OCI-LY3 (cell line): ENCODE measurements at regions not wholly inside any gene's neighbourhood (a gene's known extent, or its start where the extent isn't known, plus 50 kb on each side); places are given as distances from the start of the nearest gene placed in this dataset.
"Not testable (repeated sequence)": the region's sequence is repeated elsewhere in the genome, so short reads cannot be mapped to it uniquely, and the experiment has no call there.

ENCODE experiments used
- H2AFZ ChIP-seq: fragments of 200-600, 300-600 bp; shearing (Covaris generic); 2 replicates; pipeline ENCODE4 v1.6.0; 2014; ENCODE audit warnings: antibody characterized with exemption, low read depth, low read length
- H3K27ac ChIP-seq: fragments of 200-600, 300-600 bp; sonication (generic); 2 replicates; pipeline ENCODE4 v1.5.1; 2014; ENCODE audit warnings: mild to moderate bottlenecking, low read length, moderate library complexity, mixed read lengths
- H3K27me3 ChIP-seq: fragments of 200-600, 300-600 bp; sonication (generic); 2 replicates; pipeline ENCODE4 v1.6.1; 2014; ENCODE audit warnings: low read depth, low read length, mixed read lengths
- H3K36me3 ChIP-seq: fragments of 200-600, 300-600 bp; sonication (generic); replicated peaks from 2 replicates; pipeline ENCODE3; 2014; ENCODE audit warnings: low read depth, low read length, mixed read lengths
- H3K4me1 ChIP-seq: fragments of 300-600, 200-600 bp; sonication (generic); 2 replicates; pipeline ENCODE4 v1.6.1; 2014; ENCODE audit warnings: low read length, mixed read lengths
- H3K4me2 ChIP-seq: fragments of 200-600, 300-600 bp; sonication (generic); 2 replicates; pipeline ENCODE4 v1.6.1; 2014; ENCODE audit warnings: low read length, mixed read lengths
- H3K4me3 ChIP-seq: fragments of 300-600, 200-600 bp; sonication (generic); 2 replicates; pipeline ENCODE4 v1.5.1; 2014; ENCODE audit warnings: antibody characterized with exemption, mild to moderate bottlenecking, low read length, moderate library complexity
- H3K79me2 ChIP-seq: fragments of 300-600, 200-600 bp; shearing (Covaris generic); 2 replicates; pipeline ENCODE4 v1.6.1; 2014; ENCODE audit warnings: mild to moderate bottlenecking, low read length, mixed read lengths
- H3K9ac ChIP-seq: fragments of 300-600, 200-600 bp; shearing (Covaris generic); 2 replicates; pipeline ENCODE4 v1.6.0; 2014; ENCODE audit warnings: mild to moderate bottlenecking, low read length, moderate library complexity
- H3K9me3 ChIP-seq: fragments of 200-600, 300-600 bp; shearing (Covaris generic); 2 replicates; pipeline ENCODE4 v1.6.1; 2014; ENCODE audit warnings: low read length, mixed read lengths; ENCODE audit not compliant: insufficient read depth
- H4K20me1 ChIP-seq: fragments of 200-600, 300-600 bp; sonication (generic); 2 replicates; pipeline ENCODE4 v1.6.1; 2016; ENCODE audit warnings: low read length, mixed read lengths; ENCODE audit not compliant: insufficient read depth
- EZH2phosphoT487 ChIP-seq: fragments of 200-600 bp; shearing (Covaris generic); IDR thresholded peaks from 2 replicates; pipeline ENCODE4 v1.6.1; 2018; ENCODE audit warnings: antibody characterized with exemption, mixed run types, low read depth
- TF ChIP-seq, protein P1 (sequence below): fragments of 200-600, 300-600 bp; sonication (generic); IDR thresholded peaks from 2 replicates; pipeline ENCODE4 v1.5.1; 2014; ENCODE audit warnings: antibody characterized with exemption, low read length, low read depth

DNA sequence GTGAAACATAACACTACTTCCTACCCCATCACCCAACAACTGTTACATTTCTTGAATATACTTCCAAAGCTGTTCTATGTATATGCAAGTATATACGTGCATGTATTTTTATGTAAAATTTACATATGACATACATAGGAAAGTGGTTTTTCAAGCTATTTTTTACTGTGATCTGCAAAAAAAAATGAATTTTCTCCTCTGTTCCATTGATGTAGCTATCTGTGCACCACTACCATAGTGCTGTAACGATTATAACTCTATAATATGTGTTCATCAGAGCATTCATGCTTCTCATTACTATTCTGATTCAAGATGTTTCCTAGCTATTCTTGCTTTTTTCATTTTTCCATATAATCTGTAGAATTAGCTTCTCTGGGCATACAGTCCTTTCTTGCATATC is 164.0 kb downstream of the DEPDC1B start:
- no peak overlapping the region for H3K4me3 ChIP-seq
- no peaks in the 10 kb centered on the region for H3K27me3 ChIP-seq
- H4K20me1 ChIP-seq, result no peaks in the 10 kb centered on the region
- no peak for TF ChIP-seq EZH2phosphoT487
- TF ChIP-seq, protein P1, sequence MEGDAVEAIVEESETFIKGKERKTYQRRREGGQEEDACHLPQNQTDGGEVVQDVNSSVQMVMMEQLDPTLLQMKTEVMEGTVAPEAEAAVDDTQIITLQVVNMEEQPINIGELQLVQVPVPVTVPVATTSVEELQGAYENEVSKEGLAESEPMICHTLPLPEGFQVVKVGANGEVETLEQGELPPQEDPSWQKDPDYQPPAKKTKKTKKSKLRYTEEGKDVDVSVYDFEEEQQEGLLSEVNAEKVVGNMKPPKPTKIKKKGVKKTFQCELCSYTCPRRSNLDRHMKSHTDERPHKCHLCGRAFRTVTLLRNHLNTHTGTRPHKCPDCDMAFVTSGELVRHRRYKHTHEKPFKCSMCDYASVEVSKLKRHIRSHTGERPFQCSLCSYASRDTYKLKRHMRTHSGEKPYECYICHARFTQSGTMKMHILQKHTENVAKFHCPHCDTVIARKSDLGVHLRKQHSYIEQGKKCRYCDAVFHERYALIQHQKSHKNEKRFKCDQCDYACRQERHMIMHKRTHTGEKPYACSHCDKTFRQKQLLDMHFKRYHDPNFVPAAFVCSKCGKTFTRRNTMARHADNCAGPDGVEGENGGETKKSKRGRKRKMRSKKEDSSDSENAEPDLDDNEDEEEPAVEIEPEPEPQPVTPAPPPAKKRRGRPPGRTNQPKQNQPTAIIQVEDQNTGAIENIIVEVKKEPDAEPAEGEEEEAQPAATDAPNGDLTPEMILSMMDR, result no peak
- H3K4me2 ChIP-seq, result no peak overlapping the region
- peaks cover 53% of the 10 kb centered on the region for H3K4me1 ChIP-seq
- no peak overlapping the region for H2AFZ ChIP-seq
- no peak overlapping the region for H3K9ac ChIP-seq
- H3K27ac ChIP-seq, result no peak overlapping the region
- H3K36me3 ChIP-seq, result no peaks in the 10 kb centered on the region
- H3K9me3 ChIP-seq, result no peaks in the 10 kb centered on the region
- no peaks in the 10 kb centered on the region for H3K79me2 ChIP-seq

- Histone ChIP-seq H3K27me3 (no peaks in the 10 kb centered on the region), H3K9me3 (no peaks in the 10 kb centered on the region), H3K9ac (no peak overlapping the region), H3K36me3 (no peaks in the 10 kb centered on the region), H3K27ac (no peak overlapping the region), H3K4me2 (no peak overlapping the region), H3K79me2 (no peaks in the 10 kb centered on the region), H2AFZ (no peak overlapping the region), H4K20me1 (no peaks in the 10 kb centered on the region), H3K4me3 (no peak overlapping the region), H3K4me1 (peaks cover 45% of the 10 kb centered on the region)
- TF ChIP-seq, protein P1, result no peak
- no peak for TF ChIP-seq EZH2phosphoT487
Observed at GRCh38 chr5:60535198-60535597, 164.8 kb downstream of the DEPDC1B start.

DNA sequence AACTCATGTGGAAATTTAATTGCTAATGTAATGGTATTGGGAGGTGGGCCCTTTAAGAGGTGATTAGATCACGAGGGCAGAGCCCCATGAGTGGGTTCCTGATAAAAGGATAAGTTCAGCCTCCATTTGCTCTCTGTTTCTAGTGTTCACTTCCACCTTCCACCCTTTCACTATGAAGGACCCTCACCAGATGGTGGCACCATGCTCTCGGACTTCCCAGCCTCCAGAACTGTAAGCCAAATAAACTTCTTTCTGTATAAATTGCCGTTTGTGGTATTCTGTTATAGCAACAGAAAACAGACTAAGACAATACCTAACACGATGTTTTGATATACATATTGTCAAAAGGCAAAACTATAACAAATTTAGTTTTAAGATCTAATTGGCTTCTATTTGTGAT is 166.2 kb downstream of the DEPDC1B start:
- peaks cover 31% of the 10 kb centered on the region for H3K4me1 ChIP-seq
- H3K4me2 ChIP-seq, result peak overlapping the region; percentile 48; the same call in 1 of the 2 replicates
- no peaks in the 10 kb centered on the region for H4K20me1 ChIP-seq
- H2AFZ ChIP-seq, result no peak overlapping the region
- no peaks in the 10 kb centered on the region for H3K79me2 ChIP-seq
- no peaks in the 10 kb centered on the region for H3K36me3 ChIP-seq
- no peak overlapping the region for H3K9ac ChIP-seq
- no peaks in the 10 kb centered on the region for H3K9me3 ChIP-seq
- no peak overlapping the region for H3K4me3 ChIP-seq
- H3K27me3 ChIP-seq, result no peaks in the 10 kb centered on the region
- TF ChIP-seq, protein P1, result peak; percentile 33
- no peak for TF ChIP-seq EZH2phosphoT487
- no peak overlapping the region for H3K27ac ChIP-seq

GRCh38 chr5:60532796-60533195 is 167.2 kb downstream of the DEPDC1B start:
- Histone ChIP-seq H3K4me2 (peak overlapping the region; percentile 48), H3K4me1 (peaks cover 26% of the 10 kb centered on the region), H3K27ac (peak overlapping the region; percentile 46; the same call in 1 of the 2 replicates)
- H3K27me3 ChIP-seq, H3K9me3 ChIP-seq, H2AFZ ChIP-seq, H3K79me2 ChIP-seq, H3K4me3 ChIP-seq, H4K20me1 ChIP-seq, H3K9ac ChIP-seq, H3K36me3 ChIP-seq: not testable (repeated sequence)

DNA sequence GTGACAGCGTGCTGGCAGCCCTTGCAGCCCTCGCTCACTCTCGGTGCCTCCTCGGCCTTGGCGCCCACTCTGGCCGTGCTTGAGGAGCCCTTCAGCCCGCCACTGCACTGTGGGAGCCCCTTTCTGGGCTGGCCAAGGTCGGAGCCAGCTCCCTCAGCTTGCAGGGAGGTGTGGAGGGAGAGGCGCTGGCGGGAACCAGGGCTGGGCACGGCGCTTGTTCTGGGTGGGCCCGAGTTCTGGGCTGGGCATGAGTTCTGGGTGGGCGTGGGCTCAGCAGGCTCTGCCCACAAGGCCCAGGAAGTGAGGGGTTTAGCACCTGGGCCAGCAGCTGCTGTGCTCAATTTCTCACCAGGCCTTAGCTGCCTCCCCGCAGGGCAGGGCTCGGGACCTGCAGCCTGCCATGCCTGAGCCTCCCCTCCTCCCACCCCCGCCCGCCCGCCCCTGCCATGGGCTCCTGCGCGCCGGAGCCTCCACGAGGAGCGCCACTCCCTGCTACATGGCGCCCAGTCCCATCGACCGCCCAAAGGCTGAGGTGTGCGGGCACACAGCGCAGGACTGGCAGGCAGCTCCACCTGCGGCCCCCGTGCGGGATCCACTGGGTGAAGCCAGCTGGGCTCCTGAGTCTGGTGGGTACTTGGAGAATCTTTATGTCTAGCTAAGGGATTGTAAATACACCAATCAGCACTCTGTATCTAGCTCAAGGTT is 169.7 kb downstream of the DEPDC1B start:
- H3K4me1 ChIP-seq, result peaks cover 24% of the 10 kb centered on the region

More for the DNA sequence above, 169.7 kb downstream of the DEPDC1B start:
- not testable (repeated sequence) for H3K9me3 ChIP-seq, H4K20me1 ChIP-seq, H3K27me3 ChIP-seq, H3K4me2 ChIP-seq, H3K27ac ChIP-seq, H2AFZ ChIP-seq, H3K9ac ChIP-seq, H3K79me2 ChIP-seq, H3K36me3 ChIP-seq, H3K4me3 ChIP-seq
